PC-3 (cell line): ENCODE measurements at regions not wholly inside any gene's neighbourhood (a gene's known extent, or its start where the extent isn't known, plus 50 kb on each side); places are given as distances from the start of the nearest gene placed in this dataset.

Experiments
- ATAC-seq: fragments of 200-7000 bp; cut with Tn5 transposase; 2 replicates; pipeline ENCODE4 v1.9.1; 2020; ENCODE audit warnings: mild to moderate bottlenecking, moderate library complexity
- BruUV-seq: library from RNA; stranded (reverse); fragments of 400-500 nt; replicated peaks from 2 replicates; lab custom pipeline; 2021; lab: Mats Ljungman, UMichigan
- CTCF ChIA-PET: fragments of 300-600 bp; sonication (Branson Sonifier 250); formaldehyde crosslinking; loops from one replicate; lab custom pipeline; 2022; ENCODE audit warnings: antibody characterized with exemption; lab: Charles Lee
- POLR2A ChIA-PET: fragments of 300-600 bp; sonication (Branson Sonifier 250); formaldehyde crosslinking; loops from one replicate; lab custom pipeline; 2022; ENCODE audit warnings: antibody characterized with exemption; ENCODE audit not compliant: unreplicated experiment; lab: Charles Lee
- DNase-seq: peaks from one replicate; pipeline ENCODE4 v3.0.0-alpha.2; 2015
- H2AFZ ChIP-seq: fragments of 300-600 bp; sonication (generic); 2 replicates; pipeline ENCODE4 v1.6.0; 2016; ENCODE audit warnings: antibody characterized with exemption, low read length
- H3F3A ChIP-seq: fragments of 300-600 bp; sonication (generic); one replicate; pipeline ENCODE4 v1.6.0; 2017; ENCODE audit warnings: antibody characterized with exemption, low read length, control low read depth, mild to moderate bottlenecking; ENCODE audit not compliant: unreplicated experiment
- H3K27ac ChIP-seq: fragments of 300-600 bp; sonication (generic); 2 replicates; pipeline ENCODE4 v1.5.1; 2016; ENCODE audit warnings: mild to moderate bottlenecking, low read length
- H3K27me3 ChIP-seq: fragments of 300-600 bp; sonication (generic); 2 replicates; pipeline ENCODE4 v1.6.1; 2016; ENCODE audit warnings: low read length, mixed read lengths
- H3K36me3 ChIP-seq: fragments of 300-600 bp; sonication (generic); 2 replicates; pipeline ENCODE4 v1.6.1; 2016; ENCODE audit warnings: low read depth, mixed run types, low read length, mixed read lengths
- H3K4me1 ChIP-seq: fragments of 300-600 bp; sonication (generic); 2 replicates; pipeline ENCODE4 v1.5.1; 2016; ENCODE audit warnings: low read length; ENCODE audit not compliant: insufficient read depth
- H3K4me2 ChIP-seq: fragments of 300-600 bp; sonication (generic); 2 replicates; pipeline ENCODE4 v1.6.0; 2016; ENCODE audit warnings: low read length
- H3K4me3 ChIP-seq: fragments of 300-600 bp; sonication (generic); 2 replicates; pipeline ENCODE4 v1.5.1; 2016; ENCODE audit warnings: mild to moderate bottlenecking, low read length, mixed read lengths
- H3K79me2 ChIP-seq: fragments of 300-600 bp; sonication (generic); 2 replicates; pipeline ENCODE4 v1.6.1; 2017; ENCODE audit warnings: low read length, mixed read lengths
- H3K9ac ChIP-seq: fragments of 300-600 bp; sonication (generic); 2 replicates; pipeline ENCODE4 v1.6.0; 2016; ENCODE audit warnings: mild to moderate bottlenecking, low read length
- H3K9me2 ChIP-seq: fragments of 300-600 bp; sonication (generic); replicated peaks from 2 replicates; pipeline ENCODE4 v1.6.1; 2016; ENCODE audit warnings: mixed run types, low read length, mixed read lengths
- H3K9me3 ChIP-seq: fragments of 300-600 bp; sonication (generic); 2 replicates; pipeline ENCODE4 v1.6.1; 2016; ENCODE audit warnings: low read length, mixed read lengths
- H4K20me1 ChIP-seq: fragments of 300-600 bp; sonication (generic); 2 replicates; pipeline ENCODE4 v1.6.1; 2016; ENCODE audit warnings: low read length, mixed read lengths
- CTCF ChIP-seq: fragments of 300-600 bp; sonication (generic); conservative IDR thresholded peaks from 2 replicates; pipeline ENCODE4 v1.5.1; 2017; ENCODE audit warnings: antibody characterized with exemption, low read depth, mild to moderate bottlenecking, low read length
- EZH2 ChIP-seq: fragments of 300-600 bp; sonication (generic); IDR thresholded peaks from one replicate; pipeline ENCODE4 v1.6.1; 2017; ENCODE audit warnings: antibody characterized with exemption, mild to moderate bottlenecking, low read length; ENCODE audit not compliant: unreplicated experiment
- EZH2phosphoT487 ChIP-seq: fragments of 300-600 bp; sonication (generic); IDR thresholded peaks from 2 replicates; pipeline ENCODE4 v1.6.1; 2018; ENCODE audit warnings: mild to moderate bottlenecking, antibody characterized with exemption, low read length, borderline replicate concordance
- intact Hi-C: fragments of 100-400 bp; cut with micrococcal nuclease; formaldehyde crosslinking; loops from 2 replicates; pipeline ENCODE4 v1.9.0; 2023

GRCh38 chr1:201740670-201741111 is 88.3 kb upstream of the IPO9 start:
- peak overlapping the region; percentile 90 for H3K4me2 ChIP-seq
- no peaks in the 10 kb centered on the region for H3K36me3 ChIP-seq
- peak overlapping the region; percentile 65; the same call in 1 of the 2 replicates for H2AFZ ChIP-seq
- H3K4me1 ChIP-seq: peaks cover 17% of the 10 kb centered on the region
- POLR2A ChIA-PET: no interaction called here
- no peaks in the 10 kb centered on the region for H3K9me2 ChIP-seq
- H4K20me1 ChIP-seq: no peaks in the 10 kb centered on the region; the same call in 1 of the 2 replicates
- no peak overlapping the region for H3K27ac ChIP-seq
- no TSS peak for BruUV-seq
- no peak overlapping the region for H3K9ac ChIP-seq
- intact Hi-C loops: no loop called here
- ATAC-seq: no peak
- H3K27me3 ChIP-seq: no peaks in the 10 kb centered on the region
- peak overlapping the region; percentile 79 for H3K4me3 ChIP-seq
- CTCF ChIA-PET: no interaction called here
- H3K9me3 ChIP-seq: no peaks in the 10 kb centered on the region
- H3K79me2 ChIP-seq: no peaks in the 10 kb centered on the region; the same call in 1 of the 2 replicates
- no peak for DNase-seq
- TF ChIP-seq CTCF (no peak), EZH2 (no peak), EZH2phosphoT487 (no peak)
- H3F3A ChIP-seq: no peaks in the 10 kb centered on the region

GRCh38 chr1:201741763-201742342 is 87.1 kb upstream of the IPO9 start:
- Histone ChIP-seq H3K79me2 (no peaks in the 10 kb centered on the region; the same call in 1 of the 2 replicates), H3K27ac (no peak overlapping the region), H3K4me3 (no peak overlapping the region), H3K9me2 (no peaks in the 10 kb centered on the region), H4K20me1 (no peaks in the 10 kb centered on the region; the same call in 1 of the 2 replicates), H3K4me1 (peaks cover 17% of the 10 kb centered on the region), H3K9ac (no peak overlapping the region), H3K4me2 (no peak overlapping the region), H3K27me3 (no peaks in the 10 kb centered on the region), H2AFZ (no peak overlapping the region), H3K36me3 (no peaks in the 10 kb centered on the region), H3K9me3 (no peaks in the 10 kb centered on the region), H3F3A (no peaks in the 10 kb centered on the region)
- POLR2A ChIA-PET: no interaction called here
- CTCF ChIA-PET: no interaction called here
- TF ChIP-seq EZH2phosphoT487: no peak
- TF ChIP-seq CTCF: no peak
- TF ChIP-seq EZH2: no peak
- DNase-seq (no peak), ATAC-seq (no peak)
- intact Hi-C loops: no loop called here
- no TSS peak for BruUV-seq

- Histone ChIP-seq H3K9ac (no peak overlapping the region), H3K4me1 (peaks cover 17% of the 10 kb centered on the region), H3K4me3 (no peak overlapping the region), H3F3A (no peaks in the 10 kb centered on the region), H3K27ac (no peak overlapping the region), H2AFZ (no peak overlapping the region), H3K4me2 (no peak overlapping the region), H3K27me3 (no peaks in the 10 kb centered on the region), H3K79me2 (no peaks in the 10 kb centered on the region; the same call in 1 of the 2 replicates), H3K36me3 (no peaks in the 10 kb centered on the region), H3K9me3 (no peaks in the 10 kb centered on the region), H3K9me2 (no peaks in the 10 kb centered on the region), H4K20me1 (no peaks in the 10 kb centered on the region; the same call in 1 of the 2 replicates)
- DNase-seq (no peak), ATAC-seq (no peak)
- no peak for TF ChIP-seq CTCF
- TF ChIP-seq EZH2: no peak
- no peak for TF ChIP-seq EZH2phosphoT487
- ChIA-PET POLR2A (no interaction called here), CTCF (no interaction called here)
- BruUV-seq: no TSS peak
- intact Hi-C loops: no loop called here
Measured at GRCh38 chr1:201742476-201742875, 86.5 kb upstream of the IPO9 start.
